ENCODE measurements at regions not wholly inside any gene's neighbourhood (a gene's known extent, or its start where the extent isn't known, plus 50 kb on each side); places are given as distances from the start of the nearest gene placed in this dataset.
"Not testable (repeated sequence)": the region's sequence is repeated elsewhere in the genome, so short reads cannot be mapped to it uniquely, and the experiment has no call there.

DNA sequence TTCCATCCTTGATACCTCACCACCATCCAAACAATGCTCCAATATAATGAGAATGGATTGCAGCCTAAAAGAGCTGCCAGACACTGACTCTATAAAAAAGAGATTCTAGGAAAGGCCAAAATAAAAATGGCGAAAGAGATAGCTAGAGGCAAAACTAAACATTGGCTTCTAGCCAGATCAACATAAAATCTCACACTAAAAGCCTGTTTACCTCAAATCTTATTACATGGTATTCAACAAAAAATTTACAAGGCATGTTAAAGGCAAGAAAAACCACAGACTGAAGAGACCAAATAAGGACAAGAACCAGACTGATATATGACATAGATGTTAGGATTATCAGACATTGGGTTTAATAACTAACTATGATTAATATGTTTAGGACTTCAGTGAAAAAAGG is 1127.0 kb downstream of the DNAJB9 start:
- no peak for TF ChIP-seq SPI1 (IDR thresholded peaks at IDR 0.05; ENCODE audit: borderline replicate concordance, low read depth)
- TF ChIP-seq POLR2AphosphoS5 (IDR thresholded peaks at IDR 0.05; ENCODE audit: low read depth), result no peak
- TF ChIP-seq, protein P1, sequence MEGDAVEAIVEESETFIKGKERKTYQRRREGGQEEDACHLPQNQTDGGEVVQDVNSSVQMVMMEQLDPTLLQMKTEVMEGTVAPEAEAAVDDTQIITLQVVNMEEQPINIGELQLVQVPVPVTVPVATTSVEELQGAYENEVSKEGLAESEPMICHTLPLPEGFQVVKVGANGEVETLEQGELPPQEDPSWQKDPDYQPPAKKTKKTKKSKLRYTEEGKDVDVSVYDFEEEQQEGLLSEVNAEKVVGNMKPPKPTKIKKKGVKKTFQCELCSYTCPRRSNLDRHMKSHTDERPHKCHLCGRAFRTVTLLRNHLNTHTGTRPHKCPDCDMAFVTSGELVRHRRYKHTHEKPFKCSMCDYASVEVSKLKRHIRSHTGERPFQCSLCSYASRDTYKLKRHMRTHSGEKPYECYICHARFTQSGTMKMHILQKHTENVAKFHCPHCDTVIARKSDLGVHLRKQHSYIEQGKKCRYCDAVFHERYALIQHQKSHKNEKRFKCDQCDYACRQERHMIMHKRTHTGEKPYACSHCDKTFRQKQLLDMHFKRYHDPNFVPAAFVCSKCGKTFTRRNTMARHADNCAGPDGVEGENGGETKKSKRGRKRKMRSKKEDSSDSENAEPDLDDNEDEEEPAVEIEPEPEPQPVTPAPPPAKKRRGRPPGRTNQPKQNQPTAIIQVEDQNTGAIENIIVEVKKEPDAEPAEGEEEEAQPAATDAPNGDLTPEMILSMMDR (IDR thresholded peaks at IDR 0.05; ENCODE audit: insufficient read depth, low read length), result no peak
- H3K27me3 ChIP-seq (ENCODE audit: insufficient read depth, poor library complexity, severe bottlenecking), result no peaks in the 10 kb centered on the region
- DNase-seq (ENCODE audit: low read depth in 1 of 2, low spot score in 1 of 2), result no peak
- no peak overlapping the region for H3K4me3 ChIP-seq (replicated peaks; ENCODE audit: insufficient read depth, low read length)
- no peak overlapping the region for H3K27ac ChIP-seq (replicated peaks)

DNA sequence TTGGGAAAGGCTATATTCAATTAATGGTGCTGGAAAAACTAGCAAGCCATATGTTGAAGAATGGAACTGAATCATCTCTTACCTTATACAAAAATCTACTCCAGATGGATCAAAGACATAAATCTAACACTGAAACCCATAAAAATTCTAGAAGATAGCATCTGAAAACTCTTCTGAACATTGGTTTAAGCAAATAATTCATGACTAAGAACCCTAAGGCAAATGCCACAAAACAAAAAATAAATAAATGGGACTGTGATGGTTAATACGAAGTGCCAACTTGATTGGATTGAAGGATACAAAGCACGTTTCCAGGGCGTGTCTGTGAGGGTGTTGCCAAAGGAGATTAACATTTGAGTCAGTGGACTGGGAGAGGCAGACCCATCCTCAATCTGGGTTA is 1130.0 kb downstream of the DNAJB9 start:
- no peak for DNase-seq (ENCODE audit: low read depth in 1 of 2, low spot score in 1 of 2)
- Histone ChIP-seq H3K27ac (replicated peaks) (no peak overlapping the region), H3K4me3 (replicated peaks; ENCODE audit: insufficient read depth, low read length) (no peak overlapping the region), H3K27me3 (ENCODE audit: insufficient read depth, poor library complexity, severe bottlenecking) (no peaks in the 10 kb centered on the region)
- TF ChIP-seq, protein P2, sequence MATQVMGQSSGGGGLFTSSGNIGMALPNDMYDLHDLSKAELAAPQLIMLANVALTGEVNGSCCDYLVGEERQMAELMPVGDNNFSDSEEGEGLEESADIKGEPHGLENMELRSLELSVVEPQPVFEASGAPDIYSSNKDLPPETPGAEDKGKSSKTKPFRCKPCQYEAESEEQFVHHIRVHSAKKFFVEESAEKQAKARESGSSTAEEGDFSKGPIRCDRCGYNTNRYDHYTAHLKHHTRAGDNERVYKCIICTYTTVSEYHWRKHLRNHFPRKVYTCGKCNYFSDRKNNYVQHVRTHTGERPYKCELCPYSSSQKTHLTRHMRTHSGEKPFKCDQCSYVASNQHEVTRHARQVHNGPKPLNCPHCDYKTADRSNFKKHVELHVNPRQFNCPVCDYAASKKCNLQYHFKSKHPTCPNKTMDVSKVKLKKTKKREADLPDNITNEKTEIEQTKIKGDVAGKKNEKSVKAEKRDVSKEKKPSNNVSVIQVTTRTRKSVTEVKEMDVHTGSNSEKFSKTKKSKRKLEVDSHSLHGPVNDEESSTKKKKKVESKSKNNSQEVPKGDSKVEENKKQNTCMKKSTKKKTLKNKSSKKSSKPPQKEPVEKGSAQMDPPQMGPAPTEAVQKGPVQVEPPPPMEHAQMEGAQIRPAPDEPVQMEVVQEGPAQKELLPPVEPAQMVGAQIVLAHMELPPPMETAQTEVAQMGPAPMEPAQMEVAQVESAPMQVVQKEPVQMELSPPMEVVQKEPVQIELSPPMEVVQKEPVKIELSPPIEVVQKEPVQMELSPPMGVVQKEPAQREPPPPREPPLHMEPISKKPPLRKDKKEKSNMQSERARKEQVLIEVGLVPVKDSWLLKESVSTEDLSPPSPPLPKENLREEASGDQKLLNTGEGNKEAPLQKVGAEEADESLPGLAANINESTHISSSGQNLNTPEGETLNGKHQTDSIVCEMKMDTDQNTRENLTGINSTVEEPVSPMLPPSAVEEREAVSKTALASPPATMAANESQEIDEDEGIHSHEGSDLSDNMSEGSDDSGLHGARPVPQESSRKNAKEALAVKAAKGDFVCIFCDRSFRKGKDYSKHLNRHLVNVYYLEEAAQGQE (IDR thresholded peaks at IDR 0.05; ENCODE audit: insufficient replicate concordance, low read depth), result no peak
- TF ChIP-seq POLR2AphosphoS5 (IDR thresholded peaks at IDR 0.05; ENCODE audit: low read depth), result no peak
- no peak for TF ChIP-seq GABPA (IDR thresholded peaks at IDR 0.05; ENCODE audit: low read depth)
- TF ChIP-seq, protein P1 (IDR thresholded peaks at IDR 0.05; ENCODE audit: insufficient read depth, low read length), result no peak
- no peak for TF ChIP-seq SPI1 (IDR thresholded peaks at IDR 0.05; ENCODE audit: borderline replicate concordance, low read depth)

DNA sequence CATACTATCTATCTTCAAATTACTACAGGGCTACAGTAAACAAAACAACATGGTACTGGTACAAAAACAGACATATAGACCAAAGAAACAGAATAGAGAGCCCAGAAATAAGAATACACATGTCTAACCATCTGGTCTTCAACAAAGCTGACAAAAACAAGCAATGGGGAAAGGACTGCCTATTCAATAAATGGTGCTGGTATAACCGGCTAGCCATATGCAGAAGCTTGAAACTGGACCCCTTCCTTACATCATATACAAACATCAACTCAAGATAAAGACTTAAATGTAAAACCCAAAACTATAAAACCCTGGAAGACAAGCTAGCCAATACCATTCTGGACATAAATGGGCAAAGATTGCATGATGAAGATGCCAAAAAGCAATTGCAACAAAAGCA is 1143.7 kb downstream of the DNAJB9 start:
- no peak overlapping the region for H3K27ac ChIP-seq (replicated peaks)

DNA sequence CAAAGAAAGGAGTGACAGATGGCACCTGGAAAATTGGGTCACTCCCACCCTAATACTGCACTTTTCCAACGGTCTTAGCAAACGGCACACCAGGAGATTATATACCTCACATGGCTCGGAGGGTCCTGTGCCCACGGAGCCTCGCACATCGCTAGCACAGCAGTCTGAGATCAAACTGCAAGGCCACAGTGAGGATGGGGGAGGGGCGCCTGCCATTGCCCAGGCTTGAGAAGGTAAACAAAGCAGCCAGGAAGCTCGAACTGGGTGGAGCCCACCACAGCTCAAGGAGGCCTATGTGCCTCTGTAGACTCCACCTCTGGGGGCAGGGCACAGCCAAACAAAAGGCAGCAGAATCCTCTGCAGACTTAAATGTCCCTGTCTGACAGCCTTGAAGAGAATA is 1149.7 kb downstream of the DNAJB9 start:
- not testable (repeated sequence) for DNase-seq (ENCODE audit: low read depth in 1 of 2, low spot score in 1 of 2); H3K27ac ChIP-seq (replicated peaks); H3K27me3 ChIP-seq (ENCODE audit: insufficient read depth, poor library complexity, severe bottlenecking); H3K4me3 ChIP-seq (replicated peaks; ENCODE audit: insufficient read depth, low read length)

More for the DNA sequence above, 1143.7 kb downstream of the DNAJB9 start:
- TF ChIP-seq, protein P2 (IDR thresholded peaks at IDR 0.05; ENCODE audit: insufficient replicate concordance, low read depth), result no peak
- Histone ChIP-seq H3K4me3 (replicated peaks; ENCODE audit: insufficient read depth, low read length) (no peak overlapping the region), H3K27me3 (ENCODE audit: insufficient read depth, poor library complexity, severe bottlenecking) (no peaks in the 10 kb centered on the region)
- DNase-seq (ENCODE audit: low read depth in 1 of 2, low spot score in 1 of 2), result no peak

DNA sequence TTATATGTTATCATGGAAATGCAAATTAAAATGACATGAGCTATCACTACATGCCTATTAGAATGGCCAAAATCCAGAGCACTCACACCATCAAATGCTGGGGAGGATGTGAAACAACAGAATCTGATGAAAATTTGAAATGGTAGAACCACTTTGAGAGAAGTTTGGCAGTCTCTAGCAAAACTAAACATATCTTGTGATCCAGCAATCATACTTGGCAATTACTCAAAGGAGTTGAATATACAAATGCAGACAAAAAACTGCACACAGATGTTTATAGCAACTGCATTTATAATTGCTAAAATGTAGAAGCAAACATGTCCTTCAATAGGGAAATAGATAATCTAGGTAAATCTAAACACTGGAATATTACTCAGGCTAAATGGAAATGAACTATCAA is 1164.9 kb downstream of the DNAJB9 start:
- TF ChIP-seq, protein P1 (IDR thresholded peaks at IDR 0.05; ENCODE audit: insufficient read depth, low read length), result no peak
- TF ChIP-seq, protein P2 (IDR thresholded peaks at IDR 0.05; ENCODE audit: insufficient replicate concordance, low read depth), result no peak
- TF ChIP-seq SPI1 (IDR thresholded peaks at IDR 0.05; ENCODE audit: borderline replicate concordance, low read depth), result no peak
- no peak overlapping the region for H3K4me3 ChIP-seq (replicated peaks; ENCODE audit: insufficient read depth, low read length)
- H3K27ac ChIP-seq (replicated peaks), result no peak overlapping the region
- DNase-seq (ENCODE audit: low read depth in 1 of 2, low spot score in 1 of 2), result no peak
- H3K27me3 ChIP-seq (ENCODE audit: insufficient read depth, poor library complexity, severe bottlenecking), result no peaks in the 10 kb centered on the region

All from HL-60 (cell line).